ENCODE measurements at regions not wholly inside any gene's neighbourhood (a gene's known extent, or its start where the extent isn't known, plus 50 kb on each side); places are given as distances from the start of the nearest gene placed in this dataset.

DNA sequence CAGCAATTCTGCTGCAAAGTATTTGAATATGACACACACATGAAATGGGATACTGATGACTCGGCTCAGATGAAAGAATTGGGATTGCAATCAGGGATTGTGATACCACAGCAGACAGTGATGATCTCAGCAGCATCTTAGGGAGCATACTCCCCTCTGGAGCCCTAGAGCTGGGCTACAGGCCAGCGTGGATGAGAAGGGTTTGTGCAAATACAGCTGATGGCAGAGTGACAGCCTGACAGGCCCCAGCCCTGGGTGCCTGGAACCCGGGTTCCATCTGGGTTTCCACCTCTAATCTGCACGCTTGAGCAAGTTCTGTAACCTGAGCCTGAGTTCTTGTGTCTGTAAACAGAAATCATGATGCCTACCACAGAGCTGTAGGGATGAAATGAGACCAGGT is 418.0 kb downstream of the LRATD1 start:
- TF ChIP-seq, protein P1, sequence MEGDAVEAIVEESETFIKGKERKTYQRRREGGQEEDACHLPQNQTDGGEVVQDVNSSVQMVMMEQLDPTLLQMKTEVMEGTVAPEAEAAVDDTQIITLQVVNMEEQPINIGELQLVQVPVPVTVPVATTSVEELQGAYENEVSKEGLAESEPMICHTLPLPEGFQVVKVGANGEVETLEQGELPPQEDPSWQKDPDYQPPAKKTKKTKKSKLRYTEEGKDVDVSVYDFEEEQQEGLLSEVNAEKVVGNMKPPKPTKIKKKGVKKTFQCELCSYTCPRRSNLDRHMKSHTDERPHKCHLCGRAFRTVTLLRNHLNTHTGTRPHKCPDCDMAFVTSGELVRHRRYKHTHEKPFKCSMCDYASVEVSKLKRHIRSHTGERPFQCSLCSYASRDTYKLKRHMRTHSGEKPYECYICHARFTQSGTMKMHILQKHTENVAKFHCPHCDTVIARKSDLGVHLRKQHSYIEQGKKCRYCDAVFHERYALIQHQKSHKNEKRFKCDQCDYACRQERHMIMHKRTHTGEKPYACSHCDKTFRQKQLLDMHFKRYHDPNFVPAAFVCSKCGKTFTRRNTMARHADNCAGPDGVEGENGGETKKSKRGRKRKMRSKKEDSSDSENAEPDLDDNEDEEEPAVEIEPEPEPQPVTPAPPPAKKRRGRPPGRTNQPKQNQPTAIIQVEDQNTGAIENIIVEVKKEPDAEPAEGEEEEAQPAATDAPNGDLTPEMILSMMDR (IDR thresholded peaks at IDR 0.05) = no peak
- TF ChIP-seq POLR2A (IDR thresholded peaks at IDR 0.05) = no peak
